Esophagus squamous epithelium (tissue), 5 donors: ENCODE measurements at regions not wholly inside any gene's neighbourhood (a gene's known extent, or its start where the extent isn't known, plus 50 kb on each side); places are given as distances from the start of the nearest gene placed in this dataset.

ENCODE experiments used
- DNase-seq: peaks from one replicate; lab custom pipeline; 2025; lab: John Stamatoyannopoulos, UW
- H3K27ac ChIP-seq, 4 donors: fragments of 200-600 bp; sonication (generic); one replicate each; pipeline ENCODE4 v1.5.1; 2016 to 2019; ENCODE audit warnings: mild to moderate bottlenecking in 1 of 4
- H3K27me3 ChIP-seq, 4 donors: fragments of 200-600 bp; sonication (generic); 1 replicate in 3 of 4; 2 replicates in 1 of 4; pipeline versions ENCODE4 v1.5.1 to v1.6.0; 2017 to 2021; ENCODE audit warnings: antibody characterized with exemption in 1 of 4
- H3K36me3 ChIP-seq, 3 donors: fragments of 200-600 bp; sonication (generic); one replicate each; pipeline ENCODE4 v1.5.1; 2016 to 2019
- H3K4me1 ChIP-seq, 3 donors: fragments of 200-600 bp; sonication (generic); one replicate each; pipeline ENCODE4 v1.5.1; 2017 to 2019
- H3K4me3 ChIP-seq, 4 donors: fragments of 200-600 bp; sonication (generic); 1 replicate in 3 of 4; 2 replicates in 1 of 4; pipeline ENCODE4 v1.5.1; 2016 to 2019; ENCODE audit warnings: mild to moderate bottlenecking in 2 of 4, moderate library complexity in 1 of 4
- H3K9me3 ChIP-seq, 3 donors: fragments of 200-600 bp; sonication (generic); one replicate each; pipeline ENCODE4 v1.5.1; 2016 to 2019
- CTCF ChIP-seq, 6 experiments: fragments of 450-650 bp in 4 of 6; fragments of 200-600 bp in 2 of 6; sonication (generic) in 2 of 6; IDR thresholded peaks; one replicate each; pipeline ENCODE4 v1.5.1; 2016 to 2019; ENCODE audit warnings: antibody characterized with exemption in 6 of 6, mild to moderate bottlenecking in 4 of 6, moderate library complexity in 4 of 6
- POLR2A ChIP-seq, 4 donors: fragments of 450-650 bp; IDR thresholded peaks; one replicate each; pipeline ENCODE4 v1.6.1; 2017; ENCODE audit warnings: antibody characterized with exemption in 4 of 4, mild to moderate bottlenecking in 4 of 4, moderate library complexity in 3 of 4
- WGBS, 2 donors: methylation state at CpG; one replicate each; pipeline ENCODE4 v1.1.5; 2018; 5-methylcytosine and 5-hydroxymethylcytosine counted together
- intact Hi-C: fragments of 100-400 bp; cut with DNase I; formaldehyde crosslinking; loops from one replicate; pipeline ENCODE4 v1.15.0; 2022
- donor health status: DM: yes; HTN: yes; CAD: no.

GRCh38 chr16:65446427-65446826 is 324.6 kb upstream of the CDH11 start:
- H3K27me3 ChIP-seq, result no peaks in the 10 kb centered on the region
- 74 to 82% methylated on average over 2 of the region's 2 CpGs for WGBS, 2 donors
- no peak overlapping the region for H3K27ac ChIP-seq
- no peak for DNase-seq
- H3K9me3 ChIP-seq, result no peaks in the 10 kb centered on the region
- H3K4me3 ChIP-seq, result no peak overlapping the region
- H3K4me1 ChIP-seq, result no peaks in the 10 kb centered on the region
- TF ChIP-seq CTCF (IDR thresholded peaks at IDR 0.05) (no peak), POLR2A (IDR thresholded peaks at IDR 0.05) (no peak)
- intact Hi-C loops, result no loop called here
- H3K36me3 ChIP-seq, result no peaks in the 10 kb centered on the region

- intact Hi-C loops, result no loop called here
- no peak for DNase-seq
- no peaks in the 10 kb centered on the region for H3K27me3 ChIP-seq
- TF ChIP-seq CTCF (IDR thresholded peaks at IDR 0.05) (no peak), POLR2A (IDR thresholded peaks at IDR 0.05) (no peak)
- no peaks in the 10 kb centered on the region for H3K4me1 ChIP-seq
- no peaks in the 10 kb centered on the region for H3K9me3 ChIP-seq
- 35% methylated on average over 1 of the region's 1 CpG for whole genome bisulfite sequencing, 2 donors
- no peak overlapping the region for H3K27ac ChIP-seq
- no peak overlapping the region for H3K4me3 ChIP-seq
- H3K36me3 ChIP-seq, result no peaks in the 10 kb centered on the region
Observed at GRCh38 chr16:65445313-65446260, 323.7 kb upstream of the CDH11 start.

GRCh38 chr16:65441501-65441900 is 319.6 kb upstream of the CDH11 start:
- TF ChIP-seq POLR2A (IDR thresholded peaks at IDR 0.05) (no peak), CTCF (IDR thresholded peaks at IDR 0.05) (no peak)
- Histone ChIP-seq H3K27me3 (no peaks in the 10 kb centered on the region), H3K4me1 (no peaks in the 10 kb centered on the region), H3K27ac (no peak overlapping the region), H3K9me3 (no peaks in the 10 kb centered on the region), H3K4me3 (no peak overlapping the region), H3K36me3 (no peaks in the 10 kb centered on the region)
- intact Hi-C loops, result no loop called here
- no peak for DNase-seq
- 69 to 84% methylated on average over 2 of the region's 2 CpGs for WGBS, 2 donors

DNA sequence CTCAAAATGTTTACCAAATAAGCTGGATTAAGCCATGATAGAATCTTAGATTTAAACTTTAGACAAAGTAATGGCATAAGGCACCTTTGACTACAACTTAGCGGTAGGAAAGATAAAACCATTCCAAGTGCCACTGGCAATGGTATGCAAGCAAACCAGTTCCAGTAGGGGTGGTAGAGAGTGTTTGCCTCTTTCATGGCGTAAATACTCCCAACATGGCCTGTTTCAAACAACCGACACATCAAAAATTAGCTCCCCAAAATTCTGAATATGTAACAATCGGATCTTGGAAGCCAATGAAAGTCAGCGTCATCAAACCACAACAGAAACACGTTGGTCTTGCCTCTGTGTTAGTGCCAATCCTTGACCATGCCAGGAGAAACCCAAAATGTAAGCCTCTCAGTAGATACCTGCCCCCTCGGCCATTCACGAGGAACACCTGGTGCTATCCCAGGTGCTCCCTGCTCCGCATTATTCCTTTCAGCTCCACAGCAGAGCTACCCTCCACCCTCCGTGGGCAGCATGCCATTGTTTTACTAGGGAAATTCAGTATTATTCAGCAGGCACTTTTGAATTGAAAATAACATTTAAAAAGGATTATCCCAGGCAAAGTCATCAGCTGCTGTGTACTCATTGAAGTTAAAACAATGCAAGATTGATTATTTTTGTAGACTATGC is 307.8 kb upstream of the CDH11 start:
- TF ChIP-seq CTCF (IDR thresholded peaks at IDR 0.05), result no peak
- no peak for TF ChIP-seq POLR2A (IDR thresholded peaks at IDR 0.05)
- H3K9me3 ChIP-seq, result no peaks in the 10 kb centered on the region
- no peaks in the 10 kb centered on the region for H3K27me3 ChIP-seq
- no peaks in the 10 kb centered on the region for H3K4me1 ChIP-seq
- WGBS, 2 donors, result 67 to 82% methylated on average over 10 of the region's 10 CpGs
- DNase-seq, result no peak
- no peak overlapping the region for H3K4me3 ChIP-seq
- H3K36me3 ChIP-seq, result no peaks in the 10 kb centered on the region
- intact Hi-C loops, result no loop called here
- no peak overlapping the region for H3K27ac ChIP-seq

DNA sequence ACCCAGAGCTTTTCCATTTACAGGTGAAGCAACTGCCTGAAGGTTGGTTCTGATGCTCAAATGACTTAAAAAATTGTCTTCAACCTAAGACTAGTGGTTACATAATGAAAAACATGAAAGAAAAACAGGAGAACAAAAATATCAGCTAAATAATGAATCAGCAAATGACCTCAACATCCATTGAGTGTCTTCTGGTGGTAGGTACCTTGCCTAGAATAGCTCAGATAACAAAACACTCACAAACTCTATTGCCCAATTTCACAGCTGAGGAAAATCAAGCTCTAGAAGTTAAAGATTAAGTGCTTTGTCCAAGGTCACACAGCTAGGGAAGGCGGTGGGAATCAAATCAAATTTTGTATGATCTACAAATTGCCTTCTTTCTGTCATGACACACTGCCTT is 304.6 kb upstream of the CDH11 start:
- no peak overlapping the region for H3K4me3 ChIP-seq
- no peaks in the 10 kb centered on the region for H3K4me1 ChIP-seq
- H3K27me3 ChIP-seq, result no peaks in the 10 kb centered on the region
- no peaks in the 10 kb centered on the region for H3K36me3 ChIP-seq
- 65 to 92% methylated on average over 1 of the region's 1 CpG for WGBS, 2 donors
- no peak for TF ChIP-seq CTCF (IDR thresholded peaks at IDR 0.05)
- no peak for TF ChIP-seq POLR2A (IDR thresholded peaks at IDR 0.05)
- intact Hi-C loops, result no loop called here
- no peaks in the 10 kb centered on the region for H3K9me3 ChIP-seq
- no peak overlapping the region for H3K27ac ChIP-seq
- DNase-seq, result no peak
